Heart left ventricle (tissue), 16 donors: ENCODE measurements at regions not wholly inside any gene's neighbourhood (a gene's known extent, or its start where the extent isn't known, plus 50 kb on each side); places are given as distances from the start of the nearest gene placed in this dataset.

Experiments
- ATAC-seq, 4 donors: fragments of 200-7000 bp; cut with Tn5 transposase; one replicate each; pipeline ENCODE4 v1.9.1; 2020 to 2022; ENCODE audit warnings: moderate library complexity in 4 of 4, mild to moderate bottlenecking in 3 of 4, moderate number of reproducible peaks in 1 of 4
- DNase-seq, 5 donors: peaks; one replicate each; pipeline ENCODE4 v3.0.0-alpha.2; 2020
- H3K27ac ChIP-seq, 12 donors: fragments of 200-600 bp; sonication (generic) in 4 of 12; one replicate each; pipeline versions ENCODE4 v1.5.0 to v1.8.0; 2016 to 2022; ENCODE audit warnings: mild to moderate bottlenecking in 2 of 12
- H3K27me3 ChIP-seq, 9 donors: fragments of 200-600 bp; sonication (generic) in 2 of 9; one replicate each; pipeline versions ENCODE4 v1.5.1 to v1.8.0; 2016 to 2022; ENCODE audit warnings: mild to moderate bottlenecking in 3 of 9
- H3K36me3 ChIP-seq, 9 donors: fragments of 200-600 bp; sonication (generic) in 2 of 9; one replicate each; pipeline versions ENCODE4 v1.5.0 to v1.8.0; 2018 to 2022; ENCODE audit warnings: mild to moderate bottlenecking in 2 of 9
- H3K4me1 ChIP-seq, 12 donors: fragments of 200-600 bp; sonication (generic) in 4 of 12; one replicate each; pipeline versions ENCODE4 v1.5.0 to v1.8.0; 2016 to 2022; ENCODE audit warnings: mild to moderate bottlenecking in 3 of 12
- H3K4me3 ChIP-seq, 12 donors: fragments of 200-600 bp; sonication (generic) in 4 of 12; one replicate each; pipeline versions ENCODE4 v1.5.0 to v1.8.0; 2017 to 2022; ENCODE audit warnings: mild to moderate bottlenecking in 9 of 12, moderate library complexity in 4 of 12
- H3K9me3 ChIP-seq, 12 donors: fragments of 200-600 bp; sonication (generic) in 4 of 12; one replicate each; pipeline versions ENCODE4 v1.5.0 to v1.8.0; 2016 to 2022; ENCODE audit warnings: mild to moderate bottlenecking in 1 of 12
- POLR2A ChIP-seq, 2 donors: fragments of 450-650 bp; IDR thresholded peaks; one replicate each; pipeline ENCODE4 v1.6.1; 2017; ENCODE audit warnings: antibody characterized with exemption in 2 of 2, mild to moderate bottlenecking in 2 of 2, moderate library complexity in 2 of 2
- WGBS, 4 donors: extraction: QIAGEN DNeasy Blood & Tissue Kit in 2 of 4; methylation state at CpG; one replicate each; pipeline versions ENCODE4 v1.1.5 to v1.1.7; 2013 to 2018; 5-methylcytosine and 5-hydroxymethylcytosine counted together
- intact Hi-C, 10 donors: fragments of 100-400 bp; cut with DNase I; formaldehyde crosslinking; loops; one replicate each; pipeline versions ENCODE4 v1.11.1 to v1.14.2; 2022
- TF ChIP-seq, protein P1 (sequence below), 12 donors: fragments of 200-600 bp; sonication (generic) in 4 of 12; IDR thresholded peaks; one replicate each; pipeline versions ENCODE4 v1.5.0 to v1.8.0; 2018 to 2022; ENCODE audit warnings: antibody characterized with exemption in 12 of 12, mild to moderate bottlenecking in 5 of 12
- donor health status: ischemic (EF 13 %, LVEDD 7.1; RV severe dilation, severe dysfunction).
- donor health status: healthy with polysubstance abuse.
- donor health status: DM: no; HTN: yes; CAD: no.
- donor health status: DM: no; HTN: no; CAD: no.
- donor health status: ischemic (EF 25% LVEDD 6.9; RV normal size, moderate dysfunction).
- donor health status: ischemic (EF 25% LVEDD 5.7; RV mildly dilated, moderate dysfunction).
- donor health status: healthy.
- donor health status: DM: yes; HTN: yes; CAD: no.
- donor health status: ischemic (EF 35%, LVEDD 5.7; RV mildly dilated, moderate dysfunction).
- donor health status: nonischemic (EF 11% LVEDD 7.7; RV severe dilation, severe dysfunction).
- donor health status: DM: yes; HTN: yes; CAD: no.
- donor health status: PGD.
- donor health status: ischemic (EF 29% LVEDD 5.4; RV normal size, mild dysfunction).
- donor health status: nonischemic (EF 23%, LVEDD 6.1; RV moderate dilation, normal function).

- ATAC-seq: no peak
- no peak overlapping the region for H3K4me3 ChIP-seq
- WGBS, 4 donors: 49 to 57% (median 55%) methylated on average over 1 of the region's 1 CpG
Observed at GRCh38 chr16:65794973-65795372, 571.5 kb upstream of the CDH5 start.

GRCh38 chr16:65793781-65794180, 572.7 kb upstream of the CDH5 start:
- TF ChIP-seq, protein P1, sequence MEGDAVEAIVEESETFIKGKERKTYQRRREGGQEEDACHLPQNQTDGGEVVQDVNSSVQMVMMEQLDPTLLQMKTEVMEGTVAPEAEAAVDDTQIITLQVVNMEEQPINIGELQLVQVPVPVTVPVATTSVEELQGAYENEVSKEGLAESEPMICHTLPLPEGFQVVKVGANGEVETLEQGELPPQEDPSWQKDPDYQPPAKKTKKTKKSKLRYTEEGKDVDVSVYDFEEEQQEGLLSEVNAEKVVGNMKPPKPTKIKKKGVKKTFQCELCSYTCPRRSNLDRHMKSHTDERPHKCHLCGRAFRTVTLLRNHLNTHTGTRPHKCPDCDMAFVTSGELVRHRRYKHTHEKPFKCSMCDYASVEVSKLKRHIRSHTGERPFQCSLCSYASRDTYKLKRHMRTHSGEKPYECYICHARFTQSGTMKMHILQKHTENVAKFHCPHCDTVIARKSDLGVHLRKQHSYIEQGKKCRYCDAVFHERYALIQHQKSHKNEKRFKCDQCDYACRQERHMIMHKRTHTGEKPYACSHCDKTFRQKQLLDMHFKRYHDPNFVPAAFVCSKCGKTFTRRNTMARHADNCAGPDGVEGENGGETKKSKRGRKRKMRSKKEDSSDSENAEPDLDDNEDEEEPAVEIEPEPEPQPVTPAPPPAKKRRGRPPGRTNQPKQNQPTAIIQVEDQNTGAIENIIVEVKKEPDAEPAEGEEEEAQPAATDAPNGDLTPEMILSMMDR (IDR thresholded peaks at IDR 0.05): no peak
- intact Hi-C loops: no loop called here

More at GRCh38 chr16:65794973-65795372, 571.5 kb upstream of the CDH5 start:
- H3K9me3 ChIP-seq: no peaks in the 10 kb centered on the region
- H3K4me1 ChIP-seq: peaks cover 0 to 5% (median 0%) of the 10 kb centered on the region in 12 donors
- H3K27ac ChIP-seq: no peak overlapping the region
- no peaks in the 10 kb centered on the region for H3K27me3 ChIP-seq
- no peak for DNase-seq
- intact Hi-C loops: no loop called here
- TF ChIP-seq, protein P1 (IDR thresholded peaks at IDR 0.05): no peak
- TF ChIP-seq POLR2A (IDR thresholded peaks at IDR 0.05): no peak
- H3K36me3 ChIP-seq: no peaks in the 10 kb centered on the region

DNA sequence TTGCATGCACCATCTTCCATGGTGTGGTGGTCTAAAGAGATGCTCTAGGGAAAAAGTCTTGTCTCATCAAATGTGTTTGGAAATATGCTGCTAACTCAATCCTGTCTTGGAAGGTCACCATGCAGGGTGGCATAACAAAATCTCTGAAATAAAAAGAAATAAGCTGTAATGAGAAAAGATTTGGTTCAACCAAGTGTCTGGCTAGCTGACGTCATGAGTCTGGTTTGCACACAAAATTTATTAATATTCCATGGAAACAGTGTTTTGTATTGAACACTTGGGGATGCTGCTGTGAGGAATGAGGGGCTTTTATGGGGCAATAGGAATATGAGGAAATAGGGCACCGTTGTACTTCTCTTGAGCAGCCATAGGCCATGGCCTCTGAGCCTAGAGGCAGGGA, 575.7 kb upstream of the CDH5 start:
- Histone ChIP-seq H3K4me1 (peaks cover 0 to 11% (median 0%) of the 10 kb centered on the region in 12 donors), H3K9me3 (no peaks in the 10 kb centered on the region), H3K36me3 (no peaks in the 10 kb centered on the region), H3K4me3 (no peak overlapping the region), H3K27me3 (no peaks in the 10 kb centered on the region), H3K27ac (no peak overlapping the region)
- TF ChIP-seq, protein P1 (IDR thresholded peaks at IDR 0.05): no peak
- no peak for TF ChIP-seq POLR2A (IDR thresholded peaks at IDR 0.05)
- ATAC-seq (no peak), DNase-seq (no peak)
- intact Hi-C loops: no loop called here
- WGBS, 4 donors: 72 to 77% (median 75%) methylated on average over 2 of the region's 2 CpGs

More at GRCh38 chr16:65793781-65794180, 572.7 kb upstream of the CDH5 start:
- H3K36me3 ChIP-seq: no peaks in the 10 kb centered on the region
- no peaks in the 10 kb centered on the region for H3K9me3 ChIP-seq
- H3K4me1 ChIP-seq: peaks cover 0 to 5% (median 0%) of the 10 kb centered on the region in 12 donors
- H3K27ac ChIP-seq: no peak overlapping the region
- 48 to 56% (median 52%) methylated on average over 3 of the region's 3 CpGs for WGBS, 4 donors
- H3K27me3 ChIP-seq: no peaks in the 10 kb centered on the region
- ATAC-seq (no peak), DNase-seq (no peak)
- no peak overlapping the region for H3K4me3 ChIP-seq

DNA sequence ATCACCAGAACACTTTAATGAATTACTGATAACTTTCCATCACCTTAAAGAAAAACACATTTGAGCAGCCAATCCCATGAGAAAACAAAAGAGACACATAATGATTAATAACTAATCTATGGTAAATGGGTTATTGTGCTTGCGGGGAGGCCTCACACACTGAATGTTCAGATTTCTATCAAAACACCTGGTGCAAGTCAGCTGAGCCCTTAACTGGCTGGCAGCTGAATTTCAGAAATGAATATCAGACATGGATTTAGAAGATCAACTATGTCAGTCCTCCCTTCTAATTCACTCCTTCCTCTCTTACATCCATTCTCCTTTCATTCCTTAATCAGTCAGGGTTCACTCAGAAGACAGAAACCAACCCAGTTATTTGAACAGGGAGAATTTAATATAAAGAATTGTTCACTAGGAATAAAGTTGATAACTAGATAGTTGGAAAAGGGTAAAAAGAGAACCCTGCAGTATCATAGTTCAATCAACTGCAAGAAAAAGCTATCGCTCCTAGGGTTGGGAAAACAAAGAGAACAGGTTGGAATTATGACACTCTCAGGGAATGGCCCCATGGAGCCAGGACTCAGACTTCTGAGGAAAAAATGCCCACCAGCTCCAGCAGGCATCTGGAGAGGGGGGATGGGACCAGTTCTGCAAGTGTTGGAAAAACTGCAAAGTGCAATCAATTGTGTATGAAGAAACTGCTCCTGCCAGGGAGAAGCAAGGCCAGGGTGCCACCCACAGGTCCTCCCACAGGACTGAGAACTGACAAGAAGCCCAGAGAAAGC, 577.1 kb upstream of the CDH5 start:
- DNase-seq (no peak), ATAC-seq (no peak)
- no peak for TF ChIP-seq POLR2A (IDR thresholded peaks at IDR 0.05)
- TF ChIP-seq, protein P1 (IDR thresholded peaks at IDR 0.05): no peak

More for the DNA sequence above, 577.1 kb upstream of the CDH5 start:
- intact Hi-C loops: no loop called here
- WGBS, 4 donors: 94 to 100% (median 97%) methylated on average over 2 of the region's 2 CpGs
- H3K9me3 ChIP-seq: no peaks in the 10 kb centered on the region
- H3K4me1 ChIP-seq: peaks cover 0 to 11% (median 0%) of the 10 kb centered on the region in 12 donors
- no peak overlapping the region for H3K27ac ChIP-seq
- no peaks in the 10 kb centered on the region for H3K36me3 ChIP-seq
- no peak overlapping the region for H3K4me3 ChIP-seq
- no peaks in the 10 kb centered on the region for H3K27me3 ChIP-seq
